Hepatocyte (in vitro differentiated cells): ENCODE measurements at regions not wholly inside any gene's neighbourhood (a gene's known extent, or its start where the extent isn't known, plus 50 kb on each side); places are given as distances from the start of the nearest gene placed in this dataset.

Experiments
- CTCF ChIP-seq: fragments of 200-600 bp; sonication (generic); IDR thresholded peaks from 2 replicates; pipeline ENCODE4 v1.5.1; 2016; ENCODE audit warnings: antibody characterized with exemption, mild to moderate bottlenecking; ENCODE audit not compliant: poor library complexity
- EZH2 ChIP-seq: fragments of 200-600 bp; sonication (generic); IDR thresholded peaks from 2 replicates; pipeline ENCODE4 v1.6.1; 2016; ENCODE audit warnings: antibody characterized with exemption, mild to moderate bottlenecking, borderline replicate concordance

- TF ChIP-seq CTCF (no peak), EZH2 (no peak)
These were observed 327.7 kb downstream of the DKK2 start for GRCh38 chr4:106708464-106708816.
